Stimulated activated CD4-positive, alpha-beta T cell treated with anti-CD3 and anti-CD28 coated beads, Interleukin-2, amount 100 ng/mL, for 4 hours (primary cell): ENCODE measurements at regions not wholly inside any gene's neighbourhood (a gene's known extent, or its start where the extent isn't known, plus 50 kb on each side); places are given as distances from the start of the nearest gene placed in this dataset.

Source experiments
- DNase-seq: peaks from one replicate; pipeline ENCODE4 v3.0.0-alpha.2; 2020; ENCODE audit warnings: low read depth

DNA sequence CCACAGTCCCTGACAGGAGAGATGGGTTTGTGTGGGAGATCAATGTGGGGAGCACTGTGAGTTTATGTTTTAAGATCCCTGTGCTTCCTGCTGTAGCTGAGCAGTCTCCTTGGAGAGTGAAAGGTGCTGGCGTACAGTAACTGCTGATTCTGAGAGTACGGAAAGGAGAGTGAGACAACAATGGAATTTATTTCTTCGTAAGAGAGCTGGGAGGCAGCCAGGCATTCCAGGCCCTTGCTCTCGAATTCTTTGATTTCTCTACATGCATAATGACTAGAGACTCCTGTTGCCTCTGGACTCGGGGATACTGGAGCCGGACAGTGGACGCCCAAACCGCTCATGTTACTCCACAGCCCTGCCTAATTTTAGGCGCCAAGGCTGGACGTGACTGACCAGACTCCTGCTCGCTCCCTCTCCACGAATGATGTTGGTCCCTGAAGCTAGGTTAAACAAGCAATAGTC is 131.0 kb upstream of the PHACTR1 start:
- DNase-seq: no peak

- no peak for DNase-seq
These were observed 129.7 kb upstream of the PHACTR1 start for GRCh38 chr6:12586721-12587480.

DNA sequence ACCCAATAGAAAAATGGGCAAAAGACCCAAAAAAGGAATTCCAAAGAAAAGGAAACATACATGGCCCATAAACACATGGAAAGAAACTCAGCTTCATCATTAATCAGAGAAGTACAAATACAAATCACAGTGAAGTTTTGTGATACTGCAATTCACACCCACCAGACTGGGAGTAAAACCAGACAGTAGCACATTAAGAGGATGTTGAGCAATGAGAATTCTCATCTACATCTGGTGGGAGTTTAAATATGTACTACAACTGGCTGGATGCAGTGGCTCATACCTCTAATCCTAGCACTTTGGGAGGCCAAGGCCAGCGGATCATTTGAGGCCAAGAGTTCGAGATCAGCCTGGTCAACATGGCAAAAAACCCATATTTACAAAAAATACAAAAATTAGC is 125.7 kb upstream of the PHACTR1 start:
- no peak for DNase-seq

DNA sequence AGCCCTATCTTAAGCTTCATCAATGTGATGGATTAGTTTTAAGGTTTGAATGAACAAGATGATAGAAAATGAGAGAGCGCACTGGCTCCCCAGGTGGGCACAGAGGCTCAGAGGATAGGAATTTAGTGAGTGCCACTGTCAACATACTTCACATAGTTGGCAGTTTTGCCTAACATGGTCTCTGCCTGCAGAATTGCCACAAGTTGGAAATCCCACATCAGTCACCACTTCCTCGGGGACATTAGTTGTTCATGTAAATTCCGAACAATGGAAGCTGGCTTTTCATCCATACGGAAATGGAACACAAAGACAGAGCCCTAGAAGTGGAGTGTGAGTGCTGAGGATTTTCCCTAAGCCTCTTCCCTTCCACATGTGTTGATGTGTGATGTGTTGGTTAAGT is 123.9 kb upstream of the PHACTR1 start:
- no peak for DNase-seq

GRCh38 chr6:12593771-12594529 is 122.6 kb upstream of the PHACTR1 start:
- no peak for DNase-seq

- no peak for DNase-seq
These were observed 122.1 kb upstream of the PHACTR1 start for GRCh38 chr6:12594530-12594893.

DNA sequence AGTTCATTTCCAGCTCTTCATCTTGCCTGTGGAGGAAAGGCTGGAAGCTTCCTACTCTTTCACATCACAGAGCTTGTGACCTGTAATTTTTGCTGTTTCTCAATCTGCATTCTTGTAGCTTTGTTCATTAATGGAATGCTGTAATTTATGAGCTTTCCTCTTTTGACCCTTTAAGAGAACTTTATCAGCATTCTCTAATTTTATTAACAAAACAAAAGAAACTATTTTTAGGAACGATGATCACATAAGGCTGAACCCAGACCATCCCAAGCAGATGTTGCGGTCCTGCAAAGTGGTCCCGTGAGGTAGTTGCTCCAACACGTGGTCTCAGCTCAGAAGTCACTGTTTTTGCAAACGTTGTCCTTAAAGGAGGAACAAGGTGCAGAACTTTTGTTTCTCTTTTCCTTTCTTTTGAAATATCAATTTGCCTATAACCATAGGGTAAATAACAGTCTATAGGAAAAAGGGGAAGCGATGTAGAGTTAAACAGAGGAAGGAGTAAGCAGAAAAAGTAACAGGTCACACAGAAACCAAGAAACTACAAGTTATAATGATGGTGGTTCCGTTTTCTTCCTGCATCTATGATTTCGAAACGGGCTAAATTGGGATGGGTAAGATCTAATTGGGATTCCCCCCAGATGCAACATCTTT is 121.3 kb upstream of the PHACTR1 start:
- DNase-seq: no peak

DNA sequence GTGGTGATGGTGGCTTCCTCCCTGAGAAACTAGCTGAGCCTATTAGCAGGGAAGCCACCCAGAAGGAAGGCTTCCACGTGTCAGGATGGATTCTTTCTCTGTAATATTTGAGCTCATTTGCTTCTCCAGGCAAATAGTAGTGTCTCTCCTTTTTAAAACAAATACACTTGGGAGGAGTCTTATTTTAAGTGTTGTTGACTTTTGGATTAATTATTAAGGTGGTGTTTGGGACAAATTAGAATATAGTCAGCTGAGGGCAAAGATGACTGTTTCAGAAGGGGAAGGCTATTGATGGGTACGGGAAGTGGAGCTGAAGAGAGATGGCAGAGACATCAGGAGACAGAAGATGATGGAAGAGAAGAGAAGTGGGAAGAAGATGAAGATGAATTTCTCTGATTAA is 119.8 kb upstream of the PHACTR1 start:
- DNase-seq: no peak

DNA sequence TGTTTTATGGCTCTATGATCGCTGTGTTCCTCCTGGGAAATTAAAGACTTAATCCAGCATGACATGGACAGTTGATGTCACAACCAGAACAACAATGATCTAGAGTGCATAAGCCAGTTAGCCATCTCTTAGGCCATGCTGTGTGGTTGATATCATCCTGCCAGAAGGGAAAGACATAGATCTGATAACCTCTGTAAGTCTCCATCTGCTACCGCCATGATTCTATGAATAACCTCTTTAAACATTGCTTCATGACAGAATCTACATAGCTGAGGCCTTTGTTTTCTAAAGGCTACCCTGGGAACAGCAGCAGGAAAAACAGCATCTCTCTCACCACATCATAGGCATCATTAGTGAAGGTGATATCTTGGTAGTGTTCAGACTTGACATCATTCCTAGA is 117.6 kb upstream of the PHACTR1 start:
- no peak for DNase-seq

GRCh38 chr6:12601881-12602280 is 114.7 kb upstream of the PHACTR1 start:
- DNase-seq: no peak

DNA sequence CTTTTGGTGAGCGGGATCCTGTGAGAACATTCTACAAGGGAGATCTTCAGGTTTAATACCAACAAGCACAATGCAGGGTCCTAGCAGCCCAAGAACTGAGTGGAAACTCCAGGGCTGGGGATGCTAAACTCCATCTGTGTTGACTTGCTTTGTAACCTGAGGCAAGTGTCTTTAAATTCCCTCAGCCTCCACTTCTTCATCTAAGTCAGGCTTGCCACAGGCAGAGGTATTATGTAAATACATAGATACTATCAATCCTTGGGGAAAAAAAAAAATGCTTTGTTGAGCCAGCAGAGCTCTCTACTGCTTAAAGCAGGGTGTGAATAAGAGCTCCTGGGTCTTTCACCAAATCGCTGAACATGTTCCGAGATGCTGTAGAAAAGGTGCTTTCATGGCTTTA is 114.2 kb upstream of the PHACTR1 start:
- no peak for DNase-seq

- no peak for DNase-seq
These were observed 113.5 kb upstream of the PHACTR1 start for GRCh38 chr6:12602951-12603672.

DNA sequence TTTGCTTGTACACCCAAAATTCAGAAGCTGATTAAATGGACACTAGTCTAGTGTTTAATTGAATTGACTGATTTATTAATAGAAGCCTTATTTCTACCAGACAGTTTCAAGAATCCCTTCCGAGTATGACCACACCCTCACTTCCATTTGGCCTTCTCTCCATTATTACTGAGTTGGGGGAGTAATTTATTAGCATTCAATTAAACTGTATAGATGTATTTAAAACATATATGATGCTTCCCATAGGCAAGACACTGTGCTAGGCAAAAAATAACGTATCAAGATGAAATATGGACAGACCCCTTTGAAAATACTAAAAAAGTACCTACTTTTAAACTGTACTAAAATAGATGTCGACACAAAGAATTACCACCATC is 112.9 kb upstream of the PHACTR1 start:
- no peak for DNase-seq

DNA sequence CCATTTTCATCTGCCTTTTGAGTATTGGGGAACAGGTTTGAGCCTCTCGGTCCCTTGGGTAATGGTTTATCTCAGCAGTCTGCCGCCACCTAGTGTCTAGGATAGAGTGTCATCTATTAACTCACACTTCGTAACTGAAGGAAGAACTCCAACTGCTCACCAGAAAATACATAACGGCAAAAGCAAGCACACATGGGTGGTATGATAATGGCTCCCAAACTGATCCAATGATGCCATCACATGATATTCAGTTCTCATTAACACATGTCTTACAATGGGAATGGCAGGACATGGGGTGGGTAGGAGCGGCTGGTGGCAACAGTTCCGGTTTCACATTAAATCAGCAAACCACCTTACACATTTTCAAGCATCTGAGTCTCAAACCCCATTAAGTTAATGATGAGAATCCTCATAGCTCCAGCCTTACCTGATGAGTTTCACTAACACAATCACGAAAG is 110.7 kb upstream of the PHACTR1 start:
- DNase-seq: no peak

GRCh38 chr6:12606616-12607015 is 110.0 kb upstream of the PHACTR1 start:
- DNase-seq: no peak

DNA sequence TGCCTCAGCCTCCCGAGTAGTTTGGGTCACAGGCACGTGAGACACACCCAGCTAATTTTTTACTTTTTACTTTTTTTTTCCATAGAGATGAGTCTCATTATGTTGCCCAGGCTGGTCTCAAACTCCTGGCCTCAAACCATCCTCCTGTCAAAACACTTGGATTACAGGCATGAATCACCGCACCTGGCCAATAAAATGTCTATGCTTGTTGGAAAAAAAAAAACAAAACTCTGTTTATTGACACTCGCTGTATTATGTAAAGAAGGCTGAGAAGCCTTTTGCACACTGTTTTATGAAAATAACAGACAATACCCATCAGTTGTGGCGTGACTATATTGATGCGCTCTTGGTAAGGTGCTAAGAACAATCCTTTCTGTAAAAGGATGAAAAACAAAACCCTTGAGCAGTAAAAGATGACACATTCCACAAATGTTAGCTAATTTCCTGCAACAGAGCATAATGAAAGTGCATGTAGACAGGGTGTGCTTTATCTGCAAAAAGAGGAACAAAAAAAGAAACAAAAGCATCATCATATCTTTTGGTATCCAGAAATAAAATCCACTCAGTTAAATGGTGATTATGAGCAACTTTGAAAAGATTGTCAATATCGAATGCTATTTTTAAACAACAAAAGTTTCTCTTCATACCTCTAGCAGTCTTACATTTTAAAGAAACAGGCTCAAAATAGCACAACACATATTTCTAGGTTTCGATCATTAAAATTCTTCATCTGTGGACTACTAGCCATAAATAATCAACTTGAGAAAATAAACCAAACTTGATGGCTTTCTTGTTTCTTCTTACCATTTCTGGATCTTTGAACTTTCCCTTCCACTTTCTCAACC is 108.3 kb upstream of the PHACTR1 start:
- DNase-seq: no peak

DNA sequence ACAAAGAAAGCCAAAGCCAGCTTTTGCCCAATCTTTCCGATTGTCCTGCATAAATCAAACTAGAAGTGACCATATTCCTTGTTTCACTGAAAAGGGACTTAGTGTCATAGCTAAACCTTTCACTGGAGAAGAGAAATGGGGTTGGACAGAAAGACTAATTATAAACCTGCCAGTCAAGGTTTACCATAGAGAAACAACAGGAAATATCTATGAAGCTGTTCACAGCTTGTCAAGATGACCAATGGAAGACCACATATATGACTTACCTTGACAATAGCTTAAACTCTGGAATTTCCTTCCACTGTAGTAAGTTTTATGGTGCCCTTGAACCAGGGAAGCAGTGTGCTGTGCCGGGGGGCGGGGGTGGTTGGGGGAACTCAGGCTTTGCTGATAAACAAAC is 107.7 kb upstream of the PHACTR1 start:
- no peak for DNase-seq

DNA sequence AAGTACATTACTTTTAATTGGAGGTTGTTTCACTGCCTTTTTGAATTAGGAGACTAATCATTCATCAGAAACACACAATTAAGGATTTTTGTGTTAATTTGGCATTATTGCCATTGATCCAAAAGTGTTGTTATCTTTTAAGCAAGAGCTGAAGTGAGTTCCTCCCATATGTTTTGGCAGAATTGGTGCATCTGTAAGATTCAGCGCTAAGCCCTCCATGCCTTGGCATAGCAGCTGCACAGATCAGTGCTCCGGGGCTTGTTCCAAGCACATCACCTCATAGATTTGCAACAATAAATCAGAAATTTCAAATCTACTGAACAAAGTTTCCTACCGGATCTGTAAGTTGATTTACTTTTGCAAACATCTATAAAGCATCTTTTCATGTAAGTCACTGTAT is 106.8 kb upstream of the PHACTR1 start:
- DNase-seq: no peak

DNA sequence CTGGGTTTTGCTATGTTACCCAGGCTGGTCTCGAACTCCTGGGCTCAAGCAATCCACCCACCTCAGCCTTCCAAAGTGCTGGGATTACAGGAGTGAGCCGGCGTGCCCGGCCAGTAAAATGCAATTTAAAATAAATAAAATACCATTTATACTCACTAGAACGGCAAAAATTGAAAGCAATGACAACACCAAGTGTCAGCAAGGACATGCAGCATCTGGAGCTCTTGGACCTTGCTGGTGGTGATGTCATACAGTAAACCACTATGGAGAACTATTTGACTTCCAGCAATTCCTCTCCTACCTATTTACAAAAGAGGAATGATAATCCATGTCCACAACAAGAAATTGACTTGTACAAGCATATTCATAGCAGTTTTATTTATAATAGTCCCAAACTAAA is 105.7 kb upstream of the PHACTR1 start:
- DNase-seq: no peak

- no peak for DNase-seq
These were observed 102.8 kb upstream of the PHACTR1 start for GRCh38 chr6:12613811-12614210.

- DNase-seq: no peak
These were observed 102.1 kb upstream of the PHACTR1 start for GRCh38 chr6:12614456-12614855.

DNA sequence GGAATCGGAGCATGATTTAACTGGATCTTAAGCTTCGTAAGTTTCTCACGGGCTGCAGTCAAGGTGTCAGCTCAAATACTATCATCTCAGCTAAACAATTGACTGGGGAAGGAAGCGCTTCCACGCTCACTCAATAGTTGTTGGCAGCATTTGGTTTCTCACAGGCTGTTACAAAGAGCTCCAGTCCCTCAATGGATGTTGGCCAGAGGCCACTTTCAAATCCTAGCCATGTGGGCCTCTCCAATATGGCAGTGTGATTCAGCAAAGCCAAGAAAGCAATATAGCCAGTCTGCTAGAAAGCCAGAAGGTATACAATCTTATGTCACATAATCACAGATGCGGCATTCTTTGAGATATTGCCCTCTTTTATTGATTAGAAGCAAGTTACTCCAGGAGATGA is 98.3 kb upstream of the PHACTR1 start:
- DNase-seq: no peak
